Neural crest cell (in vitro differentiated cells): ENCODE measurements at regions not wholly inside any gene's neighbourhood (a gene's known extent, or its start where the extent isn't known, plus 50 kb on each side); places are given as distances from the start of the nearest gene placed in this dataset.

ENCODE experiments used
- DNase-seq: peaks from one replicate; pipeline ENCODE4 v3.0.0; 2021; ENCODE audit warnings: low read depth, mixed read lengths, low spot score
- H3K27ac Mint-ChIP-seq: one replicate; pipeline ENCODE4 v1.8.0; 2021; ENCODE audit warnings: mild to moderate bottlenecking, mixed read lengths; ENCODE audit not compliant: unreplicated experiment
- H3K27me3 Mint-ChIP-seq: 2 replicates; pipeline ENCODE4 v1.8.0; 2021; ENCODE audit warnings: low read depth, mild to moderate bottlenecking, mixed read lengths
- H3K36me3 Mint-ChIP-seq: 2 replicates; pipeline ENCODE4 v1.8.0; 2021; ENCODE audit warnings: low read depth, mild to moderate bottlenecking, mixed read lengths
- H3K4me1 Mint-ChIP-seq: 2 replicates; pipeline ENCODE4 v1.8.0; 2021; ENCODE audit warnings: mixed read lengths
- H3K4me3 Mint-ChIP-seq: one replicate; pipeline ENCODE4 v1.8.0; 2021; ENCODE audit warnings: mild to moderate bottlenecking, mixed read lengths
- H3K9me3 Mint-ChIP-seq: 2 replicates; pipeline ENCODE4 v1.8.0; 2021; ENCODE audit warnings: mixed read lengths
- CTCF ChIP-seq: fragments of 200-600 bp; sonication (generic); conservative IDR thresholded peaks from 2 replicates; pipeline ENCODE4 v1.5.0; 2021; ENCODE audit warnings: antibody characterized with exemption, mild to moderate bottlenecking

- peaks cover 20% of the 10 kb centered on the region for H3K4me1 Mint-ChIP-seq
- no peak for TF ChIP-seq CTCF
- peaks cover 23% of the 10 kb centered on the region for H3K27me3 Mint-ChIP-seq
- H3K36me3 Mint-ChIP-seq: no peaks in the 10 kb centered on the region
- no peak for DNase-seq
- no peak overlapping the region for H3K27ac Mint-ChIP-seq
- H3K9me3 Mint-ChIP-seq: no peaks in the 10 kb centered on the region
- no peak overlapping the region for H3K4me3 Mint-ChIP-seq
Observed at GRCh38 chr9:89939181-89939580, 334.4 kb downstream of the GADD45G start.

GRCh38 chr9:89939626-89940292 is 334.9 kb downstream of the GADD45G start:
- H3K27me3 Mint-ChIP-seq: peaks cover 25% of the 10 kb centered on the region

GRCh38 chr9:89940625-89941024 is 335.8 kb downstream of the GADD45G start:
- Mint-ChIP-seq H3K4me1 (peaks cover 15% of the 10 kb centered on the region), H3K27me3 (peaks cover 25% of the 10 kb centered on the region), H3K9me3 (no peaks in the 10 kb centered on the region), H3K36me3 (no peaks in the 10 kb centered on the region), H3K4me3 (no peak overlapping the region), H3K27ac (no peak overlapping the region)
- no peak for DNase-seq
- TF ChIP-seq CTCF: no peak

More at GRCh38 chr9:89939626-89940292, 334.9 kb downstream of the GADD45G start:
- no peak overlapping the region for H3K4me3 Mint-ChIP-seq
- no peak for TF ChIP-seq CTCF
- no peaks in the 10 kb centered on the region for H3K9me3 Mint-ChIP-seq
- no peak overlapping the region for H3K27ac Mint-ChIP-seq
- no peak for DNase-seq
- H3K4me1 Mint-ChIP-seq: peaks cover 20% of the 10 kb centered on the region
- no peaks in the 10 kb centered on the region for H3K36me3 Mint-ChIP-seq

GRCh38 chr9:89941875-89942274 is 337.1 kb downstream of the GADD45G start:
- H3K36me3 Mint-ChIP-seq: no peaks in the 10 kb centered on the region
- H3K4me3 Mint-ChIP-seq: no peak overlapping the region
- H3K9me3 Mint-ChIP-seq: no peaks in the 10 kb centered on the region
- peaks cover 9% of the 10 kb centered on the region for H3K4me1 Mint-ChIP-seq
- no peak for TF ChIP-seq CTCF
- H3K27me3 Mint-ChIP-seq: peaks cover 31% of the 10 kb centered on the region
- no peak for DNase-seq
- no peak overlapping the region for H3K27ac Mint-ChIP-seq

GRCh38 chr9:89942643-89943042 is 337.8 kb downstream of the GADD45G start:
- H3K4me1 Mint-ChIP-seq: peaks cover 9% of the 10 kb centered on the region
- H3K27ac Mint-ChIP-seq: no peak overlapping the region
- no peak for TF ChIP-seq CTCF
- DNase-seq: no peak
- H3K9me3 Mint-ChIP-seq: no peaks in the 10 kb centered on the region
- H3K36me3 Mint-ChIP-seq: no peaks in the 10 kb centered on the region
- peaks cover 33% of the 10 kb centered on the region for H3K27me3 Mint-ChIP-seq
- H3K4me3 Mint-ChIP-seq: no peak overlapping the region
